ENCODE measurements at regions not wholly inside any gene's neighbourhood (a gene's known extent, or its start where the extent isn't known, plus 50 kb on each side); places are given as distances from the start of the nearest gene placed in this dataset.
A peak's percentile ranks its signal among the peaks of the same experiment; 100 is the strongest.

DNA sequence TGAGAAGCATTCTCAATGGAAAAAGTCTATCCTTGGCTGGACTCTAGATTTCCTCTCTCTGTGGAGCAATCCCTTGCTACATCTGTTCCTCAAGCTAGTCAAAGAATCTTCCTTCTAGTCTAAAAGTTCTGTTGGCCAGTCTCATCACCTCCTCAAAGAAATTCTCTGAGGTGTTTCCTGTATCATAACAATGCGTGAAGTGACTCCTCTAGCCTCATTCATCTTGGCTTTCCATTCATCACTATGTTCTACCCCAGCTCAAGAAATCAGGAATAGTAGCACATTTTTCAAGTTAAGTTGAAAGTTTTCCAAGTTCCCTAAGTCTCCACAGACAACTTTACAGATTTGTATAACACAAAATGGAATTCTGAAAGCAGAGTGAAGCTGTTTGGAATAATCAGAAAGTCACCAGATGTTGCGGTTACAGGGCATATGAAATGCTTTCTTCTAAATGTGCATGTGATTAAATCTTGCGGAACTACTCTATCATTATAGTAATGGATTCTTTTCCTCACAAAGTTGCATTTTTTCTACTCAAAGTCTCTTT is 176.6 kb upstream of the FREM1 start:
- no peak overlapping the region for H3K4me2 ChIP-seq (ENCODE audit: low read depth, low read length)
- no peaks in the 10 kb centered on the region for H4K20me1 ChIP-seq (ENCODE audit: insufficient read depth, low read length)
- no peak overlapping the region for H2AFZ ChIP-seq (ENCODE audit: low read length)
- no peaks in the 10 kb centered on the region for H3K9me3 ChIP-seq (ENCODE audit: low read length)
- no TSS peak for BruUV-seq (replicated peaks)
- no peak for FAIRE-seq
- no peak for DNase-seq (ENCODE audit: low spot score)
- no peak overlapping the region for H3K27ac ChIP-seq (ENCODE audit: extremely low read length, insufficient read depth, low read length)
- H3K4me3 ChIP-seq (replicated peaks in 1 of 3; ENCODE audit: insufficient read depth in 1 of 3, low read depth in 2 of 3, low read length in 3 of 3), result no peak overlapping the region
- TF ChIP-seq ZFP36L1 (CRISPR knock-in tag; IDR thresholded peaks at IDR 0.05) (no peak), MXD4 (CRISPR knock-in tag; IDR thresholded peaks at IDR 0.05) (no peak), CBX2 (IDR thresholded peaks at IDR 0.05; ENCODE audit: low read depth, low read length) (0 out of 2 replicates have a peak, but pooled peaks have one; percentile 20), CBX2 (CRISPR knock-in tag; IDR thresholded peaks at IDR 0.05; ENCODE audit: low read depth) (no peak), ZNF75D (CRISPR knock-in tag; IDR thresholded peaks at IDR 0.05; ENCODE audit: borderline replicate concordance) (no peak), GTF2F1 (IDR thresholded peaks at IDR 0.05; ENCODE audit: low read length) (no peak)
- TF ChIP-seq, protein P1, sequence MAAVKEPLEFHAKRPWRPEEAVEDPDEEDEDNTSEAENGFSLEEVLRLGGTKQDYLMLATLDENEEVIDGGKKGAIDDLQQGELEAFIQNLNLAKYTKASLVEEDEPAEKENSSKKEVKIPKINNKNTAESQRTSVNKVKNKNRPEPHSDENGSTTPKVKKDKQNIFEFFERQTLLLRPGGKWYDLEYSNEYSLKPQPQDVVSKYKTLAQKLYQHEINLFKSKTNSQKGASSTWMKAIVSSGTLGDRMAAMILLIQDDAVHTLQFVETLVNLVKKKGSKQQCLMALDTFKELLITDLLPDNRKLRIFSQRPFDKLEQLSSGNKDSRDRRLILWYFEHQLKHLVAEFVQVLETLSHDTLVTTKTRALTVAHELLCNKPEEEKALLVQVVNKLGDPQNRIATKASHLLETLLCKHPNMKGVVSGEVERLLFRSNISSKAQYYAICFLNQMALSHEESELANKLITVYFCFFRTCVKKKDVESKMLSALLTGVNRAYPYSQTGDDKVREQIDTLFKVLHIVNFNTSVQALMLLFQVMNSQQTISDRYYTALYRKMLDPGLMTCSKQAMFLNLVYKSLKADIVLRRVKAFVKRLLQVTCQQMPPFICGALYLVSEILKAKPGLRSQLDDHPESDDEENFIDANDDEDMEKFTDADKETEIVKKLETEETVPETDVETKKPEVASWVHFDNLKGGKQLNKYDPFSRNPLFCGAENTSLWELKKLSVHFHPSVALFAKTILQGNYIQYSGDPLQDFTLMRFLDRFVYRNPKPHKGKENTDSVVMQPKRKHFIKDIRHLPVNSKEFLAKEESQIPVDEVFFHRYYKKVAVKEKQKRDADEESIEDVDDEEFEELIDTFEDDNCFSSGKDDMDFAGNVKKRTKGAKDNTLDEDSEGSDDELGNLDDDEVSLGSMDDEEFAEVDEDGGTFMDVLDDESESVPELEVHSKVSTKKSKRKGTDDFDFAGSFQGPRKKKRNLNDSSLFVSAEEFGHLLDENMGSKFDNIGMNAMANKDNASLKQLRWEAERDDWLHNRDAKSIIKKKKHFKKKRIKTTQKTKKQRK (IDR thresholded peaks at IDR 0.05; ENCODE audit: low read length), result no peak
- in situ Hi-C loops (cut with HindIII; ENCODE audit: extremely low pct_ligation_motif_present, low pct_unique_long_range_greater_than_20kb), result no loop called here
- no peak overlapping the region for H3K9ac ChIP-seq (ENCODE audit: insufficient read depth, low read depth, low read length)
- H3K79me2 ChIP-seq (ENCODE audit: insufficient read depth, low read length), result no peaks in the 10 kb centered on the region
- ATAC-seq, result no peak
- H3K36me3 ChIP-seq (replicated peaks in 1 of 2; ENCODE audit: control insufficient read depth in 1 of 2, insufficient read depth in 2 of 2, low read length in 2 of 2), result no peaks in the 10 kb centered on the region
- ChIA-PET POLR2A (no interaction called here), CTCF (ENCODE audit: low intra/inter-chr PET ratio, low total read pairs) (no interaction called here)
- peaks cover 4% of the 10 kb centered on the region for H3K4me1 ChIP-seq (ENCODE audit: insufficient read depth, low read length)
- no peaks in the 10 kb centered on the region; a peak in 1 of 5 replicates for H3K27me3 ChIP-seq (ENCODE audit: control insufficient read depth in 1 of 2, insufficient read depth in 2 of 2, low read length in 2 of 2)
- WGBS (ENCODE audit: low lambda C conversion rate), result 65% methylated on average over 3 of the region's 3 CpGs
- intact Hi-C loops (cut with micrococcal nuclease; ENCODE audit: unreplicated experiment), result no loop called here

All from HepG2 (cell line).